Liver (tissue), 3 donors: ENCODE measurements at regions not wholly inside any gene's neighbourhood (a gene's known extent, or its start where the extent isn't known, plus 50 kb on each side); places are given as distances from the start of the nearest gene placed in this dataset.

Source experiments
- NR2F2 ChIP-seq: IDR thresholded peaks from 2 replicates; pipeline ENCODE4 v1.6.1; 2016; ENCODE audit warnings: antibody characterized with exemption
- YY1 ChIP-seq: IDR thresholded peaks from 2 replicates; pipeline ENCODE4 v1.6.1; 2016; ENCODE audit warnings: antibody characterized with exemption, mild to moderate bottlenecking
- TF ChIP-seq, protein P1 (sequence below): IDR thresholded peaks from 2 replicates; pipeline ENCODE4 v1.6.1; 2016; ENCODE audit warnings: antibody characterized with exemption
- TF ChIP-seq, protein P2 (sequence below): fragments of 150-350 bp; IDR thresholded peaks from 2 replicates; pipeline ENCODE4 v1.5.1; 2017; ENCODE audit warnings: improper control_type of control experiment, low read depth, low read length; ENCODE audit not compliant: missing input control
- donor health status: healthy.
- donor health status: healthy.

DNA sequence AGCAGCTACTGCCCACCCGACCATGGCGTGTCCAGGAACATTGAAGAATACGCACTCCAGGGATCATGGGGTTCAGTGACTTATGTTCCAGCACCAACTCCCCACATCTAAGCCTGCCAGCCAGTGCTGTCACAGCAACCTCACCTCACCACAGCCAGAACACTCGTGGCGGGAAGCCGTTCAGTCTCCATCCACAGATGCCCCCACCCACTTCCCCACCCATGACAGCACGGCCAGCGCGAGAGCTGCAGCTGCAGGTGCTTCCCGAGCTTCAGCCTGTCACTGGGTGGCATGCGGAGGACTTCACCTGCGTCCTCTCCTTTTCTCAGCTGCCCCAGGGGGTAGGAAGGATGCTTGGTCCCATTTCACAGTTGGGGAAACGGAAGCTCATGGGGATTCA lies 50.3 kb downstream of the RBFOX3 start:
- TF ChIP-seq, protein P1, sequence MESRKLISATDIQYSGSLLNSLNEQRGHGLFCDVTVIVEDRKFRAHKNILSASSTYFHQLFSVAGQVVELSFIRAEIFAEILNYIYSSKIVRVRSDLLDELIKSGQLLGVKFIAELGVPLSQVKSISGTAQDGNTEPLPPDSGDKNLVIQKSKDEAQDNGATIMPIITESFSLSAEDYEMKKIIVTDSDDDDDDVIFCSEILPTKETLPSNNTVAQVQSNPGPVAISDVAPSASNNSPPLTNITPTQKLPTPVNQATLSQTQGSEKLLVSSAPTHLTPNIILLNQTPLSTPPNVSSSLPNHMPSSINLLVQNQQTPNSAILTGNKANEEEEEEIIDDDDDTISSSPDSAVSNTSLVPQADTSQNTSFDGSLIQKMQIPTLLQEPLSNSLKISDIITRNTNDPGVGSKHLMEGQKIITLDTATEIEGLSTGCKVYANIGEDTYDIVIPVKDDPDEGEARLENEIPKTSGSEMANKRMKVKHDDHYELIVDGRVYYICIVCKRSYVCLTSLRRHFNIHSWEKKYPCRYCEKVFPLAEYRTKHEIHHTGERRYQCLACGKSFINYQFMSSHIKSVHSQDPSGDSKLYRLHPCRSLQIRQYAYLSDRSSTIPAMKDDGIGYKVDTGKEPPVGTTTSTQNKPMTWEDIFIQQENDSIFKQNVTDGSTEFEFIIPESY, result no peak
- TF ChIP-seq, protein P2, sequence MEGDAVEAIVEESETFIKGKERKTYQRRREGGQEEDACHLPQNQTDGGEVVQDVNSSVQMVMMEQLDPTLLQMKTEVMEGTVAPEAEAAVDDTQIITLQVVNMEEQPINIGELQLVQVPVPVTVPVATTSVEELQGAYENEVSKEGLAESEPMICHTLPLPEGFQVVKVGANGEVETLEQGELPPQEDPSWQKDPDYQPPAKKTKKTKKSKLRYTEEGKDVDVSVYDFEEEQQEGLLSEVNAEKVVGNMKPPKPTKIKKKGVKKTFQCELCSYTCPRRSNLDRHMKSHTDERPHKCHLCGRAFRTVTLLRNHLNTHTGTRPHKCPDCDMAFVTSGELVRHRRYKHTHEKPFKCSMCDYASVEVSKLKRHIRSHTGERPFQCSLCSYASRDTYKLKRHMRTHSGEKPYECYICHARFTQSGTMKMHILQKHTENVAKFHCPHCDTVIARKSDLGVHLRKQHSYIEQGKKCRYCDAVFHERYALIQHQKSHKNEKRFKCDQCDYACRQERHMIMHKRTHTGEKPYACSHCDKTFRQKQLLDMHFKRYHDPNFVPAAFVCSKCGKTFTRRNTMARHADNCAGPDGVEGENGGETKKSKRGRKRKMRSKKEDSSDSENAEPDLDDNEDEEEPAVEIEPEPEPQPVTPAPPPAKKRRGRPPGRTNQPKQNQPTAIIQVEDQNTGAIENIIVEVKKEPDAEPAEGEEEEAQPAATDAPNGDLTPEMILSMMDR, result no peak
- no peak for TF ChIP-seq NR2F2
- TF ChIP-seq YY1, result no peak
